OCI-LY3 (cell line): ENCODE measurements at regions not wholly inside any gene's neighbourhood (a gene's known extent, or its start where the extent isn't known, plus 50 kb on each side); places are given as distances from the start of the nearest gene placed in this dataset.

Source experiments
- H2AFZ ChIP-seq: fragments of 200-600, 300-600 bp; shearing (Covaris generic); 2 replicates; pipeline ENCODE4 v1.6.0; 2014; ENCODE audit warnings: antibody characterized with exemption, low read depth, low read length
- H3K27ac ChIP-seq: fragments of 200-600, 300-600 bp; sonication (generic); 2 replicates; pipeline ENCODE4 v1.5.1; 2014; ENCODE audit warnings: mild to moderate bottlenecking, low read length, moderate library complexity, mixed read lengths
- H3K27me3 ChIP-seq: fragments of 200-600, 300-600 bp; sonication (generic); 2 replicates; pipeline ENCODE4 v1.6.1; 2014; ENCODE audit warnings: low read depth, low read length, mixed read lengths
- H3K36me3 ChIP-seq: fragments of 200-600, 300-600 bp; sonication (generic); replicated peaks from 2 replicates; pipeline ENCODE3; 2014; ENCODE audit warnings: low read depth, low read length, mixed read lengths
- H3K4me1 ChIP-seq: fragments of 300-600, 200-600 bp; sonication (generic); 2 replicates; pipeline ENCODE4 v1.6.1; 2014; ENCODE audit warnings: low read length, mixed read lengths
- H3K4me2 ChIP-seq: fragments of 200-600, 300-600 bp; sonication (generic); 2 replicates; pipeline ENCODE4 v1.6.1; 2014; ENCODE audit warnings: low read length, mixed read lengths
- H3K4me3 ChIP-seq: fragments of 300-600, 200-600 bp; sonication (generic); 2 replicates; pipeline ENCODE4 v1.5.1; 2014; ENCODE audit warnings: antibody characterized with exemption, mild to moderate bottlenecking, low read length, moderate library complexity
- H3K79me2 ChIP-seq: fragments of 300-600, 200-600 bp; shearing (Covaris generic); 2 replicates; pipeline ENCODE4 v1.6.1; 2014; ENCODE audit warnings: mild to moderate bottlenecking, low read length, mixed read lengths
- H3K9ac ChIP-seq: fragments of 300-600, 200-600 bp; shearing (Covaris generic); 2 replicates; pipeline ENCODE4 v1.6.0; 2014; ENCODE audit warnings: mild to moderate bottlenecking, low read length, moderate library complexity
- H3K9me3 ChIP-seq: fragments of 200-600, 300-600 bp; shearing (Covaris generic); 2 replicates; pipeline ENCODE4 v1.6.1; 2014; ENCODE audit warnings: low read length, mixed read lengths; ENCODE audit not compliant: insufficient read depth
- H4K20me1 ChIP-seq: fragments of 200-600, 300-600 bp; sonication (generic); 2 replicates; pipeline ENCODE4 v1.6.1; 2016; ENCODE audit warnings: low read length, mixed read lengths; ENCODE audit not compliant: insufficient read depth
- EZH2phosphoT487 ChIP-seq: fragments of 200-600 bp; shearing (Covaris generic); IDR thresholded peaks from 2 replicates; pipeline ENCODE4 v1.6.1; 2018; ENCODE audit warnings: antibody characterized with exemption, mixed run types, low read depth
- TF ChIP-seq, protein P1 (sequence below): fragments of 200-600, 300-600 bp; sonication (generic); IDR thresholded peaks from 2 replicates; pipeline ENCODE4 v1.5.1; 2014; ENCODE audit warnings: antibody characterized with exemption, low read length, low read depth

GRCh38 chr6:27624694-27625262 lies 151.9 kb upstream of the ZNF184 start:
- H3K79me2 ChIP-seq: no peaks in the 10 kb centered on the region
- no peak overlapping the region for H2AFZ ChIP-seq
- no peak overlapping the region for H3K4me3 ChIP-seq
- peaks cover 6% of the 10 kb centered on the region; the same call in 1 of the 2 replicates for H3K27me3 ChIP-seq
- H3K4me1 ChIP-seq: peaks cover 12% of the 10 kb centered on the region
- no peak overlapping the region for H3K27ac ChIP-seq
- peak overlapping the region; percentile 30 for H3K4me2 ChIP-seq
- H4K20me1 ChIP-seq: no peaks in the 10 kb centered on the region
- H3K36me3 ChIP-seq: no peaks in the 10 kb centered on the region
- no peaks in the 10 kb centered on the region for H3K9me3 ChIP-seq
- TF ChIP-seq EZH2phosphoT487: no peak
- TF ChIP-seq, protein P1, sequence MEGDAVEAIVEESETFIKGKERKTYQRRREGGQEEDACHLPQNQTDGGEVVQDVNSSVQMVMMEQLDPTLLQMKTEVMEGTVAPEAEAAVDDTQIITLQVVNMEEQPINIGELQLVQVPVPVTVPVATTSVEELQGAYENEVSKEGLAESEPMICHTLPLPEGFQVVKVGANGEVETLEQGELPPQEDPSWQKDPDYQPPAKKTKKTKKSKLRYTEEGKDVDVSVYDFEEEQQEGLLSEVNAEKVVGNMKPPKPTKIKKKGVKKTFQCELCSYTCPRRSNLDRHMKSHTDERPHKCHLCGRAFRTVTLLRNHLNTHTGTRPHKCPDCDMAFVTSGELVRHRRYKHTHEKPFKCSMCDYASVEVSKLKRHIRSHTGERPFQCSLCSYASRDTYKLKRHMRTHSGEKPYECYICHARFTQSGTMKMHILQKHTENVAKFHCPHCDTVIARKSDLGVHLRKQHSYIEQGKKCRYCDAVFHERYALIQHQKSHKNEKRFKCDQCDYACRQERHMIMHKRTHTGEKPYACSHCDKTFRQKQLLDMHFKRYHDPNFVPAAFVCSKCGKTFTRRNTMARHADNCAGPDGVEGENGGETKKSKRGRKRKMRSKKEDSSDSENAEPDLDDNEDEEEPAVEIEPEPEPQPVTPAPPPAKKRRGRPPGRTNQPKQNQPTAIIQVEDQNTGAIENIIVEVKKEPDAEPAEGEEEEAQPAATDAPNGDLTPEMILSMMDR: no peak
- H3K9ac ChIP-seq: no peak overlapping the region

DNA sequence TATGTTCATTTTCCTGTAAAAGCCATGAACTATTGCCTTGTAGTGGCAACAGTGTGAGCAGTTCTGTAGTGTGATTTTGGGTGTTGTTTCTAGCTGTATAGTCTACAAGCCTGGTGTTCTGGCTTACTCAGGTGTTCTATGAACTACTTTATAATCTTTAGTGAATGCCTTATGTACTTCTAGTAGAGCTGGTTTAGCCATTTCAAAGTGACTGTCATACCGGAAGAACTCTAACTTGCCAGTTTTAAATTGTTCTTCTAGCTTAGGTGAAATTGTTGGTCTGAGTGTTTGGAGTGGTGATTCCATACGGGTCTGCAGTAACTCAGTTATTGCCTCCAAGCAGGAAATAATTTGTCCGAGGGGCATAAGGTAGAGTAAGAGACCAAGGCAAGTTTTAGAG lies 150.2 kb upstream of the ZNF184 start:
- Histone ChIP-seq H3K9me3 (no peaks in the 10 kb centered on the region), H3K4me1 (peaks cover 12% of the 10 kb centered on the region), H4K20me1 (no peaks in the 10 kb centered on the region), H3K4me3 (no peak overlapping the region), H3K9ac (no peak overlapping the region), H2AFZ (no peak overlapping the region), H3K4me2 (no peak overlapping the region), H3K79me2 (no peaks in the 10 kb centered on the region), H3K36me3 (no peaks in the 10 kb centered on the region), H3K27ac (no peak overlapping the region), H3K27me3 (peaks cover 6% of the 10 kb centered on the region; the same call in 1 of the 2 replicates)
- TF ChIP-seq, protein P1: no peak

GRCh38 chr6:27619436-27619835 lies 146.5 kb upstream of the ZNF184 start:
- Histone ChIP-seq H4K20me1 (no peaks in the 10 kb centered on the region), H3K4me1 (peaks cover 3% of the 10 kb centered on the region; the same call in 1 of the 2 replicates), H3K36me3 (no peaks in the 10 kb centered on the region), H3K9me3 (no peaks in the 10 kb centered on the region), H3K4me2 (no peak overlapping the region), H3K9ac (no peak overlapping the region), H3K4me3 (no peak overlapping the region), H3K27me3 (peaks cover 4% of the 10 kb centered on the region; the same call in 1 of the 2 replicates), H3K27ac (no peak overlapping the region), H2AFZ (no peak overlapping the region), H3K79me2 (no peaks in the 10 kb centered on the region)
- no peak for TF ChIP-seq EZH2phosphoT487
- TF ChIP-seq, protein P1: no peak

GRCh38 chr6:27617700-27618689 lies 145.1 kb upstream of the ZNF184 start:
- Histone ChIP-seq H3K27ac (no peak overlapping the region), H3K9ac (peak overlapping the region; percentile 67), H3K4me1 (no peaks in the 10 kb centered on the region), H3K79me2 (no peaks in the 10 kb centered on the region), H3K4me3 (peak overlapping the region; percentile 96), H3K36me3 (no peaks in the 10 kb centered on the region), H3K27me3 (no peaks in the 10 kb centered on the region), H3K4me2 (peak overlapping the region; percentile 69), H3K9me3 (no peaks in the 10 kb centered on the region), H4K20me1 (no peaks in the 10 kb centered on the region), H2AFZ (peak overlapping the region; percentile 83)
- TF ChIP-seq, protein P1: no peak; the same call in 1 of the 2 replicates
- no peak for TF ChIP-seq EZH2phosphoT487
